ENCODE measurements at regions not wholly inside any gene's neighbourhood (a gene's known extent, or its start where the extent isn't known, plus 50 kb on each side); places are given as distances from the start of the nearest gene placed in this dataset.

DNA sequence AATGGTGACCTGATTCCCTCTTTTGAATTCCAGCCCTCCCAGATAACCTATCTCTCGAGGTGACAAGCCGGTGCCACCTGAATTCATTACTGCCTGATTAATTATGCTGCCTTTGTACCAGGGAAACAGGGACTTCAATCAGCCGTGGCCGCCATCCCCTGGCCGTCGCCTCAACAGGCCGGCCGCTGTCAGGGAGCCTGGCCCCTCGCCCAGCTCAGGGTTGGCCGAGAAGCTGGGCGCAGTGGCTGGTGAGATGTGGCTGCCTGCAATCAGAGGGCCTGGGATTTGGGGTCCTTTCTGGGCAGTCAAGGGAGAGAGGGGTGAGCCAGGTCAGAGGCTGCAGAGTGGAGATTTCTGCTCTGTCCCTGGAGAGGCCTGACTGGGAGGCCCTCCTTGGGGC is 91.2 kb downstream of the KCTD15 start:
- H3K27me3 Mint-ChIP-seq (ENCODE audit: low read depth in 2 of 2): peaks cover 4 to 9% of the 10 kb centered on the region in 2 donors
- H3K27ac ChIP-seq (ENCODE audit: low read length): no peak overlapping the region
- DNase-seq: no peak
- intact Hi-C loops (cut with micrococcal nuclease): no loop called here
- no peaks in the 10 kb centered on the region for H3K36me3 Mint-ChIP-seq
- H3K36me3 ChIP-seq (ENCODE audit: control insufficient read depth, insufficient read depth, low read length): no peaks in the 10 kb centered on the region
- H3K4me1 Mint-ChIP-seq: peaks cover 0 to 6% of the 10 kb centered on the region in 2 donors
- no peaks in the 10 kb centered on the region for H3K9me3 Mint-ChIP-seq
- no peak overlapping the region for H3K4me3 ChIP-seq (ENCODE audit: low read length)
- no peak overlapping the region for H3K4me3 Mint-ChIP-seq
- H3K27me3 ChIP-seq (ENCODE audit: control insufficient read depth, insufficient read depth, low read length): no peaks in the 10 kb centered on the region
- TF ChIP-seq, protein P1, sequence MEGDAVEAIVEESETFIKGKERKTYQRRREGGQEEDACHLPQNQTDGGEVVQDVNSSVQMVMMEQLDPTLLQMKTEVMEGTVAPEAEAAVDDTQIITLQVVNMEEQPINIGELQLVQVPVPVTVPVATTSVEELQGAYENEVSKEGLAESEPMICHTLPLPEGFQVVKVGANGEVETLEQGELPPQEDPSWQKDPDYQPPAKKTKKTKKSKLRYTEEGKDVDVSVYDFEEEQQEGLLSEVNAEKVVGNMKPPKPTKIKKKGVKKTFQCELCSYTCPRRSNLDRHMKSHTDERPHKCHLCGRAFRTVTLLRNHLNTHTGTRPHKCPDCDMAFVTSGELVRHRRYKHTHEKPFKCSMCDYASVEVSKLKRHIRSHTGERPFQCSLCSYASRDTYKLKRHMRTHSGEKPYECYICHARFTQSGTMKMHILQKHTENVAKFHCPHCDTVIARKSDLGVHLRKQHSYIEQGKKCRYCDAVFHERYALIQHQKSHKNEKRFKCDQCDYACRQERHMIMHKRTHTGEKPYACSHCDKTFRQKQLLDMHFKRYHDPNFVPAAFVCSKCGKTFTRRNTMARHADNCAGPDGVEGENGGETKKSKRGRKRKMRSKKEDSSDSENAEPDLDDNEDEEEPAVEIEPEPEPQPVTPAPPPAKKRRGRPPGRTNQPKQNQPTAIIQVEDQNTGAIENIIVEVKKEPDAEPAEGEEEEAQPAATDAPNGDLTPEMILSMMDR (IDR thresholded peaks at IDR 0.05): no peak
- 92% methylated on average over 11 of the region's 11 CpGs for WGBS (ENCODE audit: insufficient coverage)
- no peaks in the 10 kb centered on the region for H3K9me3 ChIP-seq (ENCODE audit: control insufficient read depth, insufficient read depth, low read length)
- no peak overlapping the region for H3K27ac Mint-ChIP-seq
- no peaks in the 10 kb centered on the region for H3K4me1 ChIP-seq (ENCODE audit: control insufficient read depth, insufficient read depth, low read length)
- ATAC-seq: no peak

GRCh38 chr19:33888665-33889064 is 92.0 kb downstream of the KCTD15 start:
- H3K9me3 ChIP-seq (ENCODE audit: control insufficient read depth, insufficient read depth, low read length): no peaks in the 10 kb centered on the region
- H3K4me1 ChIP-seq (ENCODE audit: control insufficient read depth, insufficient read depth, low read length): no peaks in the 10 kb centered on the region
- H3K27me3 ChIP-seq (ENCODE audit: control insufficient read depth, insufficient read depth, low read length): no peaks in the 10 kb centered on the region
- H3K4me3 ChIP-seq (ENCODE audit: low read length): no peak overlapping the region
- intact Hi-C loops (cut with micrococcal nuclease): no loop called here
- H3K4me1 Mint-ChIP-seq: peaks cover 0 to 6% of the 10 kb centered on the region in 2 donors
- peaks cover 4 to 9% of the 10 kb centered on the region in 2 donors for H3K27me3 Mint-ChIP-seq (ENCODE audit: low read depth in 2 of 2)
- TF ChIP-seq, protein P1 (IDR thresholded peaks at IDR 0.05): no peak
- ATAC-seq (no peak), DNase-seq (no peak)
- WGBS (ENCODE audit: insufficient coverage): 93% methylated on average over 3 of the region's 3 CpGs
- no peak overlapping the region for H3K4me3 Mint-ChIP-seq
- no peaks in the 10 kb centered on the region for H3K9me3 Mint-ChIP-seq
- no peak overlapping the region for H3K27ac ChIP-seq (ENCODE audit: low read length)
- no peaks in the 10 kb centered on the region for H3K36me3 ChIP-seq (ENCODE audit: control insufficient read depth, insufficient read depth, low read length)
- no peaks in the 10 kb centered on the region for H3K36me3 Mint-ChIP-seq
- no peak overlapping the region for H3K27ac Mint-ChIP-seq

DNA sequence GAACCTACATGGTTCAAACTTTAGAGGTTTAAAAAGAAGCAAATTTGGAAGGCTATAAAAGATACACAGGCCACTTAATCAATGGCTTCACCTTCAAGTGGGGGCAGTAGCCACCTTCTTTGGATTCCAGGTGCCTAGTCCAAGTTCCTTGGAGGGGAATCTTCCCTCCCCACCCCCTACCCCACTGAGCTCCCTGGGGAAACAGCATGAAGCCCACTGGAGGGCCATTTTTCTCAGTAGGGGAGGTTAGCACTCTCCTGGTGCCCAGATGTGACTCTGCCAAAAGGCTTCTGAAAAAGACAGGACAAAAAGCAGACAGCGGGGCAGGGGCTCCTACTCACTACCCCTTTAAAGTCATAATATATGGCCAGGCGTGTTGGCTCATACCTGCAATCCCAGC is 93.9 kb downstream of the KCTD15 start:
- Mint-ChIP-seq H3K4me1 (no peaks in the 10 kb centered on the region), H3K4me3 (no peak overlapping the region), H3K27ac (no peak overlapping the region), H3K9me3 (no peaks in the 10 kb centered on the region), H3K36me3 (no peaks in the 10 kb centered on the region), H3K27me3 (ENCODE audit: low read depth in 2 of 2) (peaks cover 0 to 8% of the 10 kb centered on the region in 2 donors)
- H3K4me1 ChIP-seq (ENCODE audit: control insufficient read depth, insufficient read depth, low read length): no peaks in the 10 kb centered on the region
- no peak for DNase-seq
- 93% methylated on average over 2 of the region's 2 CpGs for WGBS (ENCODE audit: insufficient coverage)
- TF ChIP-seq, protein P1 (IDR thresholded peaks at IDR 0.05): no peak
- no peak for ATAC-seq
- no peaks in the 10 kb centered on the region for H3K9me3 ChIP-seq (ENCODE audit: control insufficient read depth, insufficient read depth, low read length)
- H3K27ac ChIP-seq (ENCODE audit: low read length): no peak overlapping the region
- intact Hi-C loops (cut with micrococcal nuclease): no loop called here
- no peaks in the 10 kb centered on the region for H3K36me3 ChIP-seq (ENCODE audit: control insufficient read depth, insufficient read depth, low read length)
- H3K4me3 ChIP-seq (ENCODE audit: low read length): no peak overlapping the region
- H3K27me3 ChIP-seq (ENCODE audit: control insufficient read depth, insufficient read depth, low read length): no peaks in the 10 kb centered on the region

DNA sequence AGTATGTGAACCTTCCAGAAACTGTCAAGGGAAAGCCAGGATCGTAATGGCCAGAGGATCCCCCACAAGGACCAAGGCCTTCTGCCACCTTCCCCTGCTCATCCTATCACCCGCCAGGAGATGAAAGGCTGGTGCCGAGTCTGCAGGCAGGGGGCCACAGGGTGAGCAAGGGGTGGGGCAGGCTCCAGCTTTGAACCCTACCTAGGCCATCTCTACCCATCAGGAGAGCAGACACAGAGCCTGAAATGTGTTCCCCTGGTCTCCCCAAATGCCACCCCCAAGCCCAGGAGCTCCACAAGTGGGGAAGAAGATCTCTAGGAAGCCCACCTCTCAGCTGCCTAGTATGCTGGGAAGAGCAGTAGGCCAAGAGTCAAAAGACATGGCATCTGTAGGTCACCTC is 95.1 kb downstream of the KCTD15 start:
- Histone ChIP-seq H3K4me3 (ENCODE audit: low read length) (no peak overlapping the region), H3K4me1 (ENCODE audit: control insufficient read depth, insufficient read depth, low read length) (no peaks in the 10 kb centered on the region), H3K9me3 (ENCODE audit: control insufficient read depth, insufficient read depth, low read length) (no peaks in the 10 kb centered on the region), H3K27ac (ENCODE audit: low read length) (no peak overlapping the region), H3K27me3 (ENCODE audit: control insufficient read depth, insufficient read depth, low read length) (no peaks in the 10 kb centered on the region), H3K36me3 (ENCODE audit: control insufficient read depth, insufficient read depth, low read length) (no peaks in the 10 kb centered on the region)
- intact Hi-C loops (cut with micrococcal nuclease): no loop called here
- no peak overlapping the region for H3K27ac Mint-ChIP-seq
- H3K36me3 Mint-ChIP-seq: no peaks in the 10 kb centered on the region
- no peaks in the 10 kb centered on the region for H3K9me3 Mint-ChIP-seq
- no peak overlapping the region for H3K4me3 Mint-ChIP-seq
- TF ChIP-seq, protein P1 (IDR thresholded peaks at IDR 0.05): no peak
- H3K4me1 Mint-ChIP-seq: no peaks in the 10 kb centered on the region
- DNase-seq (no peak), ATAC-seq (no peak)
- WGBS (ENCODE audit: insufficient coverage): 87% methylated on average over 3 of the region's 3 CpGs
- peaks cover 0 to 8% of the 10 kb centered on the region in 2 donors for H3K27me3 Mint-ChIP-seq (ENCODE audit: low read depth in 2 of 2)
